Activated naive CD4-positive, alpha-beta T cell treated with anti-CD3 and anti-CD28 coated beads, Interleukin-2, amount 50 U/mL, for 24 hours (primary cell): ENCODE measurements at regions not wholly inside any gene's neighbourhood (a gene's known extent, or its start where the extent isn't known, plus 50 kb on each side); places are given as distances from the start of the nearest gene placed in this dataset.

Source experiments
- H3K27ac Mint-ChIP-seq: one replicate; pipeline ENCODE4 v1.8.0; 2021; ENCODE audit warnings: mild to moderate bottlenecking, mixed read lengths
- H3K27me3 Mint-ChIP-seq: one replicate; pipeline ENCODE4 v1.8.0; 2021; ENCODE audit warnings: mixed read lengths
- H3K36me3 Mint-ChIP-seq: one replicate; pipeline ENCODE4 v1.8.0; 2021; ENCODE audit warnings: mixed read lengths
- H3K4me1 Mint-ChIP-seq: one replicate; pipeline ENCODE4 v1.8.0; 2021; ENCODE audit warnings: mixed read lengths
- H3K4me3 Mint-ChIP-seq: one replicate; pipeline ENCODE4 v1.8.0; 2021; ENCODE audit warnings: mild to moderate bottlenecking, mixed read lengths
- H3K9me3 Mint-ChIP-seq: one replicate; pipeline ENCODE4 v1.8.0; 2021; ENCODE audit warnings: mixed read lengths

DNA sequence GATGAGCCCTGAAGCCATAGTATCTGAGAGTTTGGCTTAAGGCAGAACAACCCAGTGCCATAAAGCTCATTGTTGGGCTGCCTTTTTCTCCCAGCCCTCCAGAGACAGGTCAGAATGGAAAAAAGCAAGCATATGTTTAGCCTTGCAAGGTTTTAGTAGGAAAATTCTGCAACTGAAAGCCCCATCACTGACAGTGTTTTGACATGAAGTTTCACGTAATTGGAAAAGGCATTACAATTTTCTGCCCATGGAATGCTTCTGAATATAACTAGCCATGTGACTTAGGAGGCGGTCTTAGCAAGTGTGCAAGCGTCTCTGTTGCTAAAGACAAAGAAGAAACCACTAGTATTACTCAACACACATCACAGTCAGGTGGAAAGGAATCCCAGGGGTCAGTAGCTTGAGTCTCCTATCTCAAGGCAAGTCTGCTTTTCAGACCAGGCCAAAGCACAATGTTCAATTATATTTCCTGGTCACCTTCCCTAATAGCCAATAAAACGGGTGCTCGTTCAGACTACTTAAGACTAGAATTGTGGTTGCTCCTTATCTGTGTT, 117.6 kb downstream of the CARTPT start:
- no peaks in the 10 kb centered on the region for H3K4me1 Mint-ChIP-seq
- no peak overlapping the region for H3K27ac Mint-ChIP-seq
- H3K36me3 Mint-ChIP-seq: no peaks in the 10 kb centered on the region
- no peaks in the 10 kb centered on the region for H3K9me3 Mint-ChIP-seq
- no peaks in the 10 kb centered on the region for H3K27me3 Mint-ChIP-seq
- H3K4me3 Mint-ChIP-seq: no peak overlapping the region

DNA sequence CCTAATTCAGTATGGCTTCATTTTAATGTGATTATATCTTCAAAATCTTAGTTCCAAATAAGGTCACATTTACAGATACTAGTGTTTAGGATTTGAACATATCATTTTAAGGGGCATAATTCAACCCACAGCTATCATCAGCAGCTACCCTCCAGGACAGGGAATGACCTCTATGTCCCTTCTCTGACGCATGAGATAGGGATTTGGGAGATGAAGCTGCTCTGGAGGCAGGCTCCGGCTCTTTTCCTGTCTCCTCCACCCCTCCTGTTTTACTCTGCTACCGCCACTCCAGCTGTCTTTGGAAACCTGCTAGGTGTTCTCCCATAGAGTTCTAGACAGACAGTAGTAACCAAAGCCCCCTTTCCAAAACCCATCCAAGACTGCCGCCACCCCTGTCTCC, 119.2 kb downstream of the CARTPT start:
- Mint-ChIP-seq H3K4me1 (no peaks in the 10 kb centered on the region), H3K9me3 (no peaks in the 10 kb centered on the region), H3K4me3 (no peak overlapping the region), H3K27ac (no peak overlapping the region), H3K27me3 (no peaks in the 10 kb centered on the region), H3K36me3 (no peaks in the 10 kb centered on the region)

DNA sequence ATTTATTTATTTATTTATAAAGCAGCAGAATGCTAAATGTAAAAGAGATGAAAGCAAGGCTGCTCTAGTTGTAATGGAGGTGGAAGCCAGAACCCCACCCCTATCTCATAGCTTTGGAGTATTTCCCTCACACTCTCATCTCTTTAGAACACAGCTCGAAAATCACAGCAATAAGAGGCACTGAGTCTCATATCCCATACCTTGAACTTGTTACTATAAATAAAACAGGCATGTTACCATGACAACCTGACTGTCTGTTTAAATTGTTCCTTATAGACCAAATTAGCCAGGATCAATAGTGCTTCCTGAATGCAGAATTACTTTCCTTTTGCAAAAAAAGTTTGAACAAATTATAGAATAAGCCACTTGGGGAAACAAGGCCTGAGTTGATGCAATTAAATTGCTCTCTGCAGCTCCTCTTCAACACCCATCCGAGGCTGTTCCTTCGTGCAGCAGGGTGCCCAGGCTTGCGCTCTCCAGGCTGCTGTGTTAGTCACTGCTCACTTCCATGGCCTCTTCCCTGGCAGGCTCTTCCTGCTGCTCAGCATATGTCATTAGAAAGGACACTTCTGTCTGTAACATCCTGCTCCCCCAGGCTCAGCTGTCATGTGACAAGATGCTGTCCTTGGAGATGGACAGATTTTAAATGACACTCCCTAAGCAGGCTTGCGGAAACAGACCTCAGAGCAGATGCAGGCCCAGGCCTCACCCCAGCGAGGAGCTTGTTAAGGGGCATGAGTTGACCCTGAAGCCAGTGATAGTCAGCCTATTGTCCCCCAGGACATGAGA, 120.2 kb downstream of the CARTPT start:
- Mint-ChIP-seq H3K27ac (no peak overlapping the region), H3K4me1 (no peaks in the 10 kb centered on the region), H3K36me3 (no peaks in the 10 kb centered on the region), H3K27me3 (peaks cover 3% of the 10 kb centered on the region), H3K4me3 (no peak overlapping the region), H3K9me3 (no peaks in the 10 kb centered on the region)

- peaks cover 3% of the 10 kb centered on the region for H3K27me3 Mint-ChIP-seq
- H3K27ac Mint-ChIP-seq: no peak overlapping the region
- H3K36me3 Mint-ChIP-seq: no peaks in the 10 kb centered on the region
- H3K4me3 Mint-ChIP-seq: no peak overlapping the region
- H3K9me3 Mint-ChIP-seq: no peaks in the 10 kb centered on the region
- no peaks in the 10 kb centered on the region for H3K4me1 Mint-ChIP-seq
These were observed 122.0 kb downstream of the CARTPT start for GRCh38 chr5:71841107-71841506.

- no peak overlapping the region for H3K4me3 Mint-ChIP-seq
- H3K4me1 Mint-ChIP-seq: no peaks in the 10 kb centered on the region
- no peaks in the 10 kb centered on the region for H3K9me3 Mint-ChIP-seq
- peaks cover 10% of the 10 kb centered on the region for H3K27me3 Mint-ChIP-seq
- H3K36me3 Mint-ChIP-seq: no peaks in the 10 kb centered on the region
- H3K27ac Mint-ChIP-seq: no peak overlapping the region
These were observed 124.0 kb downstream of the CARTPT start for GRCh38 chr5:71843111-71843510.

- Mint-ChIP-seq H3K4me1 (no peaks in the 10 kb centered on the region), H3K36me3 (peaks cover 2% of the 10 kb centered on the region), H3K27ac (no peak overlapping the region), H3K27me3 (peaks cover 13% of the 10 kb centered on the region), H3K9me3 (peaks cover 9% of the 10 kb centered on the region), H3K4me3 (no peak overlapping the region)
These were observed 125.8 kb downstream of the CARTPT start for GRCh38 chr5:71844862-71845261.

GRCh38 chr5:71859515-71859914, 140.4 kb downstream of the CARTPT start:
- Mint-ChIP-seq H3K36me3 (no peaks in the 10 kb centered on the region), H3K9me3 (peaks cover 12% of the 10 kb centered on the region), H3K4me3 (no peak overlapping the region), H3K4me1 (no peaks in the 10 kb centered on the region), H3K27me3 (no peaks in the 10 kb centered on the region), H3K27ac (no peak overlapping the region)

DNA sequence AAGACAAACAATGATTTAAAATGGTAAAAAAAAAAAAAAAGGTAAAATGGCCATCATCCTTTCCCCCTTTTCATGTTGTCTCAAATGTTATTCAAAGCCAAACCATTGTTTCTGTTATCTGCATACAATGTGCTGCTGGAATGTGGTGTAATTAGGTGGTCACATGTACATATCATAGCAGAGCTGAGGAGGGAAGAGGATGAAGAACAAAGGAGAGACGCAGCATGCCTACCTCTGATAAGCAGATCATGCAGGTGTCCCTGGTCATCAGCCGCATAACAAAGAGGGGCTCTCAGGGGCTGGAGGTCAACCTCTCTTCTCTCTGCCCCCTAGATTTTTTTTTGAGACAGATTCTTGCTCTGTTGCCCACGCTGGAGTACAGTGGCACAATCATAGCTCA, 141.0 kb downstream of the CARTPT start:
- Mint-ChIP-seq H3K4me3 (no peak overlapping the region), H3K27me3 (no peaks in the 10 kb centered on the region), H3K9me3 (peaks cover 12% of the 10 kb centered on the region), H3K4me1 (no peaks in the 10 kb centered on the region), H3K36me3 (no peaks in the 10 kb centered on the region), H3K27ac (no peak overlapping the region)

DNA sequence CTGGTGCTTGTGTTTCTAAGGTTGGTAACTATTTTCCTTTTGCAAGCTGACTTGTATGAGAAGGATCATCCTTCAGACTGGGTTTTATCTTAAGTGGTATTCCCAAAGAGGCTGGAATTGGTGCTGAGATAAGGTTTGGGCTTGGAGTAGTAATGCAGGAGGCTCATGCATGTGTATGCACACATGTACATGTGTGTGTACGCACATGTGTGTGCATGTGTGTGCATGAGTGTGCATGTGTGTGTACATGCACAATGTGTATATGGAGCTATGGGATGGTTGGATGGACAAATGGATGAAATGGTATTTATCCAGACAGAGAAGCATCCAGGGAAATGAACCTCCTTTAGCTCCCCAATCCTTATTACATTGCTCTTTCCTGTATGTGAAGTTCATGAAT, 142.6 kb downstream of the CARTPT start:
- Mint-ChIP-seq H3K4me1 (no peaks in the 10 kb centered on the region), H3K27me3 (no peaks in the 10 kb centered on the region), H3K36me3 (no peaks in the 10 kb centered on the region), H3K9me3 (peaks cover 7% of the 10 kb centered on the region), H3K4me3 (no peak overlapping the region), H3K27ac (no peak overlapping the region)

DNA sequence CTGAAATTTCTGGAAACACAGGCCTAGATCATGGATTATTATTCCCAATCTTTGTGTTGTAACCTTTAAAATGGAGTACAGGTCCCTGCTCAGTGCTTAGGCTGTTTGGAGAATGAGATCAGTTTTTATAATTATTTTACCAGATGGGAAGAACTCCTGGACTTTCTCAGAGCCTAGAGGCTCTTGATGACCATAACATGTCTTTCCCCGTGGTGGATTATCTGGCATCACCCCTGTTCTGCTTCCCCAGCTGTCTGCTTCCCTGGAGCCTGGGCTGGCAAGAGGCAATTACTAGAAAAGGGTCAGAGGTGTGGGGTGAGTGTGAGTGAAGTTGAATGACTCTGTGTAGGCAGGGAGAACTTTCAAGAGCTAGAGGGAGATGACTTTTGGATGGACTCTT, 143.0 kb downstream of the CARTPT start:
- no peaks in the 10 kb centered on the region for H3K27me3 Mint-ChIP-seq
- H3K9me3 Mint-ChIP-seq: peaks cover 6% of the 10 kb centered on the region
- H3K27ac Mint-ChIP-seq: no peak overlapping the region
- H3K4me3 Mint-ChIP-seq: no peak overlapping the region
- no peaks in the 10 kb centered on the region for H3K4me1 Mint-ChIP-seq
- H3K36me3 Mint-ChIP-seq: no peaks in the 10 kb centered on the region

GRCh38 chr5:71862507-71863060, 143.5 kb downstream of the CARTPT start:
- Mint-ChIP-seq H3K27me3 (no peaks in the 10 kb centered on the region), H3K9me3 (peaks cover 6% of the 10 kb centered on the region), H3K4me3 (no peak overlapping the region), H3K27ac (no peak overlapping the region), H3K36me3 (no peaks in the 10 kb centered on the region), H3K4me1 (no peaks in the 10 kb centered on the region)

DNA sequence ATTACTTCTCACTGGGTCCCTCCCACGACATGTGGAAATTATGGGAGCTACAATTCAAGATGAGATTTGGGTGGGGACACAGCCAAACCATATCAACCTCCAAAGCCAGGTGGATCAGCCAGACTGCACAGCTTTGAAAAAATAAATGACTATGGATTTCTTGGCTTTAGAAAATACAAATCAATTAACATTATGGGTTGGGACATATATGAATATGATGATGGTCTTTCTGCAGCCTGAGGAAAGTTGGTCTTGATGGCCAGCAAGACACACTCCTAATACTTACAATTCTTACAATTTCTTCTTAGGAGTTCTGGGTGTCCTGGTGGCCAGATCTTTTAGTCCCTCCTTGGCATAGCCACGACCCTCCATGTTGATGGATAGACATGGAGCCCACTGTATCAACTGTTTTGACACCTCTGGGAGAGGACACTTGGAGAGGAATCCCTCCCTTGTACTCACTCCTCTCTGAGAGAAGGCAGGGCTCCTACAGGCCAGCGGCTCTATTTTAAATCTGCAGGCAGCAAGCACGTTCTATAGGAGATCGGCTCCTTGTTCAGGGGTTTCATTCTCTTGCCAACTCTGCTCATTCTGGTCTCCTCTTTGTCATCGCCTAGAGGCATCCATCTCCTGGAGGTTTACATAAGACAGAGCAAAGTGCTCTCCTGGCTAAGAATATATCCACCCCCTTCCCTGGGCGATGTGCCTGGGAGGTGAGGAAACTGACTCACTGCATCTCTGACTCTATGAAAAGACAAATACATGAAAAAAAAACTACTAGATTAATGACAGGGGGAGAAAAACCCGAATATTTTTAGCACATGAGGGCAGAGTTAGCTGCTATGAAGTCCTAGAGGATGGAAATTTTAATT, 145.9 kb downstream of the CARTPT start:
- Mint-ChIP-seq H3K9me3 (no peaks in the 10 kb centered on the region), H3K36me3 (no peaks in the 10 kb centered on the region), H3K4me3 (no peak overlapping the region), H3K27me3 (peaks cover 1% of the 10 kb centered on the region), H3K27ac (no peak overlapping the region), H3K4me1 (no peaks in the 10 kb centered on the region)

DNA sequence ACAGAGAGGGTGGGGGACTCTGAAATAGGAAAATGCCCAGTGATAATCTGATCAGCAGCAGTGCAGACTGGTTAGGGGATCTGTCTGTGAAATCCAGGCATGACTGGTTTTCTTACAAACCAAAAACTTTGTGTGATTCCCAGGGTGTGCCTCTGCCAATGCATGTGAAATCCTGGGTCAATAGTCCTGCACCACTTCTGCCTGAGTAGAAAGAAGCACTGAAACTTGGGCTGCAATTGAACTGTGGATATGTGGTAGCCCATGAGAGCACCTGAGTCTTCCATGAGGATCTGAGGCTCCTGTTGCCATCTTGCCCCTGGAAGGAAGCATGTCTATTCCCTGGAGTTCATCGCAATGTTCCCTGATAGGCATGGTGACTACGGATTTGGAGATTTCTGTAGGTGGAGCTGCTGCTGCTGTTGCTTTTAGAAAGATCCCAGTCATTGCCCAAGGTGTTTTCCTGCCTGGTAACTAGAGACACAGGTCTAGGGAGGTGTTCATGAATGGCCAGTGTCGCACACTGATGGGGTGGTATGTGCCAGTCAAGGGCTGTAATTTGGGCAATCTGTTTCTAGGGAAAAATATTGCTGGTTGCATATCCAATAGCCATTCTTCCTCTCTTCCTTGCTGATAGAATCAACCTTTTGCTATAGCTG, 146.7 kb downstream of the CARTPT start:
- H3K4me3 Mint-ChIP-seq: no peak overlapping the region
- H3K36me3 Mint-ChIP-seq: no peaks in the 10 kb centered on the region
- H3K9me3 Mint-ChIP-seq: no peaks in the 10 kb centered on the region
- no peaks in the 10 kb centered on the region for H3K4me1 Mint-ChIP-seq
- no peak overlapping the region for H3K27ac Mint-ChIP-seq
- peaks cover 1% of the 10 kb centered on the region for H3K27me3 Mint-ChIP-seq

GRCh38 chr5:71872311-71872864, 153.3 kb downstream of the CARTPT start:
- Mint-ChIP-seq H3K27ac (no peak overlapping the region), H3K27me3 (peaks cover 1% of the 10 kb centered on the region), H3K36me3 (no peaks in the 10 kb centered on the region), H3K4me3 (no peak overlapping the region), H3K4me1 (no peaks in the 10 kb centered on the region), H3K9me3 (no peaks in the 10 kb centered on the region)

- no peaks in the 10 kb centered on the region for H3K4me1 Mint-ChIP-seq
- no peak overlapping the region for H3K27ac Mint-ChIP-seq
- H3K4me3 Mint-ChIP-seq: no peak overlapping the region
- no peaks in the 10 kb centered on the region for H3K27me3 Mint-ChIP-seq
- H3K9me3 Mint-ChIP-seq: no peaks in the 10 kb centered on the region
- no peaks in the 10 kb centered on the region for H3K36me3 Mint-ChIP-seq
These were observed 154.1 kb downstream of the CARTPT start for GRCh38 chr5:71873191-71873591.
